OCI-M1 (cell line): ENCODE measurements at regions not wholly inside any gene's neighbourhood (a gene's known extent, or its start where the extent isn't known, plus 50 kb on each side); places are given as distances from the start of the nearest gene placed in this dataset.
A peak's percentile ranks its signal among the peaks of the same experiment; 100 is the strongest.

ENCODE experiments used
- DNase-seq: peaks from one replicate; lab custom pipeline; 2025; lab: John Stamatoyannopoulos, UW

GRCh38 chr19:46546194-46546896 lies 50.7 kb upstream of the PNMA8B start:
- peak; percentile 72 for DNase-seq

DNA sequence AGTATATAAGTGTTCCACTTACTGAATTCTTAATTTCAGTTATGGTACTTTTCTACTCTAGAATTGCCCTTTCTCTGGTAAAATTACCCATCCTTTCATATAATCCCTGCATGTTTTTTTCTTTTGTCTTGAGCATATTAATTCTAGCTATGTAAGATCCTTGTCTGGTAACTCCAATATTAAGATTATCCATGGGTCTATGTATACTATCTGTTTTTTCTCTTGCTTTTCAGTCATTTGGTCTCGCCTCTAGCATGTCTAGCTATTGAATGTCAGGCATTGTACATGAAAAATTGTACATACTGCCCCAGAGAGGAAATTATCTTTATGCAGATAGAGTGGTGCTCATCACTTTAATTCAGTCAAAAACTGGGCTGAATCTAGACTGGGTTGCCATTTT lies 50.4 kb upstream of the CALM3 start:
- no peak for DNase-seq

DNA sequence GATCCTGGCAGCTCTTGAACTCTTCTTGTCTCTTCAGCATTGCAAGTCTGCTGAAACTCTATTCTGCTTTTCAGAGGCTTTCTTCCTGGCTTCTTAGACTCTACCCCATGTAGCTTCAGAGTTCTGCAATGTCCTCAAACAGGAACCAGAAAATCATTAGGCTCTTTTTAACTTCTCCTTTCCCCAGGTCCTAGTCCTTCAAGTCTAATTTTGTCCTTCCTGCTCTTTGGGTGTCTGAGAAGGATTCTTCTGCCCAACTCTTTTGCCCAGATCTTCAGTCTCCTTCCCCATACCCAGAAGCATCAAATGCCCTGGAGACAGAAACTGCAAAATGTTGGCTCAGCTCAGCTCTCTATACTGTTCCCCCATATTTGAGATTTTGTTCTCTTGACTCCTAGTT lies 50.0 kb upstream of the CALM3 start:
- DNase-seq = no peak
